ENCODE measurements at regions not wholly inside any gene's neighbourhood (a gene's known extent, or its start where the extent isn't known, plus 50 kb on each side); places are given as distances from the start of the nearest gene placed in this dataset.

DNA sequence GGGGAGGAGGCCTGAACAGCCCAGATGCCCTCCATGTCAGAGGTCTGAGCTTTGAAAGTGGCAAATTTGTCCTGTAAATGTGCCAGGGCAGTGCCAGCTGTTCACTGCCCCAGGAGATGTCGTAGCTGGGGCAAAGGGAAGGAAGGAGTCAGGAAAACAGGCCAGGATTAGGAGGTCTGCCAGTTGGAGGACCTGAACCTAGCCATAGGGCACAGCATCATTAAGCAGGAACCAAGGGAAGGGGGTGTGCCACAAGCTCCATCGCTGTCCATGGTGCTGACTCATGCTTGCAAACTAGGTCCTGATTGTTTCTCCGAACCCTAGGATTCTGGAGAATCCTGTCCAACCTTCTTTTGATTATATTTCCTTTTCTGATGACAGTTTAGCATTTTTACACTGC, 124.2 kb downstream of the TMEM132E start:
- Histone ChIP-seq H3K27ac (ENCODE audit: low read length) (no peak overlapping the region), H3K4me1 (ENCODE audit: control insufficient read depth, insufficient read depth, low read length) (no peaks in the 10 kb centered on the region), H3K9me3 (ENCODE audit: control insufficient read depth, low read length) (no peaks in the 10 kb centered on the region), H3K4me3 (ENCODE audit: low read length) (no peak overlapping the region), H3K27me3 (ENCODE audit: control insufficient read depth, insufficient read depth) (peaks cover 6% of the 10 kb centered on the region)
- ATAC-seq (no peak), DNase-seq (peak in 1 of 3 donors; percentile 65)
- intact Hi-C loops (cut with DNase I) = loop anchor here in 1 of 4 donors (10.0 kb wide), 1 partner anchor 59 kb away; no protein-coding TSS in a partner anchor
- 13% methylated on average over 3 of the region's 3 CpGs for WGBS

DNA sequence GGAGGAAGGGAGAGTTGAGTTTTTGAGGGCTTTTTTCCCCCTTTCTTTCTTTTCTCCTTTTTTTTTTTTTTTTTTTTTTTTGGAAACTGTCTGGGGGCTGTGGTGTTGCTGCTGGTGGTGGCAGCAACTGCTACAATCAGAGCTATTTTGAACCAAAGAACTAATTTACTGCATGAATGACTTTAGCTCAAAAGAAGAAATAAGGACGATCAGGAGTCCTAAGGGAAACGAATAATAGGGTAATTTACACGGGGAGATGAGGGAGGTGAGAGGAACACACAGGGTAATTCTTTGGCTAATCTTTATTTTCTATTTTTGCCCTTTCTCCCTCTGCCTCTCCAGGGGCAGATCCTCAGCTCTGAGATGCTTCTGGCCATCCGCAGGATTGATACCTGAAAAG, 119.8 kb downstream of the TMEM132E start:
- peaks cover 4% of the 10 kb centered on the region for H3K27me3 ChIP-seq (ENCODE audit: control insufficient read depth, insufficient read depth)
- intact Hi-C loops (cut with DNase I) = no loop called here
- no peaks in the 10 kb centered on the region for H3K9me3 ChIP-seq (ENCODE audit: control insufficient read depth, low read length)
- ATAC-seq (no peak), DNase-seq (no peak)
- 45% methylated on average over 4 of the region's 4 CpGs for WGBS
- H3K27ac ChIP-seq (ENCODE audit: low read length) = no peak overlapping the region
- H3K4me3 ChIP-seq (ENCODE audit: low read length) = no peak overlapping the region
- H3K4me1 ChIP-seq (ENCODE audit: control insufficient read depth, insufficient read depth, low read length) = no peaks in the 10 kb centered on the region

DNA sequence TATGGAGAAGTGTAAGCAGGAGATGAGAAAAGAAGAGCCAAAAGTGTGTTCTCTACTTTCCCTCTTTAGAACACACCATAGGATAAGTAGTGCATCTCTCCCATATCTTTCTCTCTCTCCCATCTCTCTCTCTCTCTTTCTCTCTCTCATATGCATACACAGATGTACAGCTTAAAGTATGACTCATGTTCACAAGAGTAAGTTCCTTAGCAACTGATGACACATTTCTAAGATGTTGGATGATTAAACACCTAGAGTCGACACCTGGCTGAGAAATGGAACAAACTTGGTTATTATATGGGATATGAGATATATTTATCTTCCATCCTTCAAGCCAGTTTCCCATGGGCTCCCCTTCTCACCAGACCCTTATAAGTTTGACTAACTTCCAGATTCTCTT, 113.5 kb downstream of the TMEM132E start:
- Histone ChIP-seq H3K4me3 (ENCODE audit: low read length) (no peak overlapping the region), H3K27me3 (ENCODE audit: control insufficient read depth, insufficient read depth) (no peaks in the 10 kb centered on the region), H3K9me3 (ENCODE audit: control insufficient read depth, low read length) (no peaks in the 10 kb centered on the region), H3K27ac (ENCODE audit: low read length) (no peak overlapping the region), H3K4me1 (ENCODE audit: control insufficient read depth, insufficient read depth, low read length) (no peaks in the 10 kb centered on the region)
- ATAC-seq (no peak), DNase-seq (no peak)
- intact Hi-C loops (cut with DNase I) = no loop called here
- WGBS = 73% methylated on average over 1 of the region's 1 CpG

Data from right cardiac atrium (tissue), 5 donors.